HCT116 (cell line): ENCODE measurements at regions not wholly inside any gene's neighbourhood (a gene's known extent, or its start where the extent isn't known, plus 50 kb on each side); places are given as distances from the start of the nearest gene placed in this dataset.

Experiments used
- ATAC-seq: fragments of 200-7000 bp; cut with Tn5 transposase; 2 replicates; pipeline ENCODE4 v1.9.1; 2020; ENCODE audit warnings: mild to moderate bottlenecking, moderate library complexity
- BruUV-seq: library from RNA; stranded (reverse); fragments of 400-500 nt; replicated peaks from 2 replicates; lab custom pipeline; 2021; lab: Mats Ljungman, UMichigan
- CTCF ChIA-PET: fragments of 300-600 bp; sonication (Branson Sonifier 250); formaldehyde crosslinking; loops from one replicate; lab custom pipeline; 2021; ENCODE audit warnings: antibody characterized with exemption; lab: Charles Lee
- POLR2A ChIA-PET: fragments of 300-600, 350-600 bp; sonication (Branson Sonifier 250); formaldehyde crosslinking; loops from one replicate; lab custom pipeline; 2021; ENCODE audit warnings: antibody characterized with exemption; lab: Charles Lee
- RAD21 ChIA-PET, 2 experiments: fragments of 300-600 bp; sonication (Branson Sonifier 250); formaldehyde crosslinking; loops; one replicate each; lab custom pipeline; 2023; ENCODE audit warnings: low total read pairs in 2 of 2; ENCODE audit not compliant: uncharacterized antibody in 2 of 2, unreplicated experiment in 2 of 2, low non-redundant PET in 1 of 2; lab: Charles Lee
- DNase-seq: peaks from one replicate; pipeline ENCODE4 v3.0.0-alpha.2; 2010; ENCODE audit warnings: low read depth, low spot score
- H2AFZ ChIP-seq: fragments of 200-600 bp; shearing (Covaris generic), sonication (generic); 2 replicates; pipeline ENCODE4 v1.6.1; 2017; ENCODE audit warnings: low read depth, mixed run types, mixed read lengths, antibody characterized with exemption, low read length; ENCODE audit not compliant: poor library complexity, severe bottlenecking
- H3K27ac ChIP-seq: 2 replicates; pipeline ENCODE4 v1.5.1; 2012; ENCODE audit warnings: low read depth, low read length
- H3K27me3 ChIP-seq: fragments of 200-600 bp; sonication (generic); 2 replicates; pipeline ENCODE4 v1.6.1; 2016; ENCODE audit warnings: mixed run types, low read length, mixed read lengths; ENCODE audit not compliant: insufficient read depth
- H3K36me3 ChIP-seq, 2 experiments: fragments of 200-500 bp in 1 of 2; fragments of 200-600 bp in 1 of 2; sonication (Bioruptor generic) in 1 of 2; sonication (generic) in 1 of 2; 2 replicates each; pipeline versions ENCODE4 v1.5.1 to v1.6.1; 2014 to 2016; ENCODE audit warnings: low read length in 2 of 2, inconsistent platforms in 1 of 2, mixed read lengths in 1 of 2, mixed run types in 1 of 2; ENCODE audit not compliant: insufficient read depth in 2 of 2, control insufficient read depth in 1 of 2
- H3K4me1 ChIP-seq, 2 experiments: fragments of 200-600 bp in 1 of 2; sonication (generic) in 1 of 2; 2 replicates each; pipeline versions ENCODE4 v1.5.1 to v1.6.1; 2012 to 2017; ENCODE audit warnings: low read length in 2 of 2, inconsistent platforms in 1 of 2, mild to moderate bottlenecking in 1 of 2, mixed read lengths in 1 of 2, mixed run types in 1 of 2, moderate library complexity in 1 of 2; ENCODE audit not compliant: insufficient read depth in 2 of 2, control insufficient read depth in 1 of 2
- H3K4me2 ChIP-seq: fragments of 200-600 bp; sonication (generic); 2 replicates; pipeline ENCODE4 v1.6.1; 2017; ENCODE audit warnings: mixed run types, low read length, mixed read lengths
- H3K4me3 ChIP-seq, 2 experiments: fragments of 200-600 bp in 1 of 2; sonication (generic) in 1 of 2; replicated peaks in 1 of 2; 2 replicates each; pipeline ENCODE4 v1.5.1; 2011 to 2016; ENCODE audit warnings: low read length in 2 of 2, control low read depth in 1 of 2, low read depth in 1 of 2, mild to moderate bottlenecking in 1 of 2, mixed read lengths in 1 of 2, mixed run types in 1 of 2
- H3K79me2 ChIP-seq: fragments of 200-600 bp; sonication (generic); 2 replicates; pipeline ENCODE4 v1.6.1; 2017; ENCODE audit warnings: mild to moderate bottlenecking, mixed run types, low read length, moderate library complexity, mixed read lengths; ENCODE audit not compliant: insufficient read depth
- H3K9ac ChIP-seq: fragments of 200-600 bp; sonication (generic); 2 replicates; pipeline ENCODE4 v1.6.1; 2016; ENCODE audit warnings: low read length, mixed read lengths
- H3K9me2 ChIP-seq: fragments of 200-600 bp; sonication (generic), shearing (Covaris generic); 2 replicates; pipeline ENCODE4 v1.6.1; 2017; ENCODE audit warnings: mixed run types, mild to moderate bottlenecking, moderate library complexity; ENCODE audit not compliant: insufficient read depth
- H3K9me3 ChIP-seq, 2 experiments: fragments of 200-500 bp in 1 of 2; fragments of 200-600 bp in 1 of 2; sonication (Bioruptor generic) in 1 of 2; sonication (generic) in 1 of 2; 2 replicates each; pipeline ENCODE4 v1.6.1; 2014 to 2017; ENCODE audit warnings: low read length in 2 of 2, mixed read lengths in 2 of 2, inconsistent platforms in 1 of 2, low read depth in 1 of 2, mild to moderate bottlenecking in 1 of 2, mixed run types in 1 of 2, moderate library complexity in 1 of 2; ENCODE audit not compliant: control insufficient read depth in 1 of 2, insufficient read depth in 1 of 2
- H4K20me1 ChIP-seq: fragments of 200-600 bp; sonication (generic), shearing (Covaris generic); 2 replicates; pipeline ENCODE4 v1.6.1; 2017; ENCODE audit warnings: mixed run types, mild to moderate bottlenecking, moderate library complexity; ENCODE audit not compliant: insufficient read depth
- CTCF ChIP-seq, 3 experiments: fragments of 200-600 bp in 1 of 3; sonication (generic) in 1 of 3; IDR thresholded peaks in 2 of 3; conservative IDR thresholded peaks in 1 of 3; 2 replicates each; pipeline ENCODE4 v1.5.1; 2012 to 2017; ENCODE audit warnings: low read depth in 2 of 3, low read length in 2 of 3, antibody characterized with exemption in 1 of 3, borderline replicate concordance in 1 of 3, control low read depth in 1 of 3, mild to moderate bottlenecking in 1 of 3, mixed read lengths in 1 of 3, mixed run types in 1 of 3, moderate library complexity in 1 of 3; ENCODE audit not compliant: insufficient read depth in 1 of 3
- EZH2phosphoT487 ChIP-seq: fragments of 200-600 bp; IDR thresholded peaks from 2 replicates; pipeline ENCODE4 v1.6.1; 2018; ENCODE audit warnings: antibody characterized with exemption, borderline replicate concordance
- FOSL1 ChIP-seq: IDR thresholded peaks from 2 replicates; pipeline ENCODE4 v1.6.1; 2012; ENCODE audit warnings: low read depth
- MAX ChIP-seq: IDR thresholded peaks from 2 replicates; pipeline ENCODE4 v1.6.1; 2012
- POLR2A ChIP-seq: IDR thresholded peaks from 2 replicates; pipeline ENCODE4 v1.7.0; 2011; ENCODE audit warnings: borderline replicate concordance; ENCODE audit not compliant: insufficient read depth, insufficient read length; ENCODE audit errors: extremely low read depth
- RAD21 ChIP-seq: IDR thresholded peaks from 2 replicates; pipeline ENCODE4 v1.6.1; 2012; ENCODE audit warnings: low read depth, mild to moderate bottlenecking
- REST ChIP-seq: IDR thresholded peaks from 2 replicates; pipeline ENCODE4 v1.6.1; 2012; ENCODE audit warnings: low read depth
- SP1 ChIP-seq: IDR thresholded peaks from 2 replicates; pipeline ENCODE4 v1.6.1; 2012; ENCODE audit warnings: low read depth
- SRF ChIP-seq: IDR thresholded peaks from 2 replicates; pipeline ENCODE4 v1.6.1; 2012; ENCODE audit warnings: low read depth
- ZNF274 ChIP-seq: fragments of 200-500 bp; sonication (Bioruptor generic); IDR thresholded peaks from 2 replicates; pipeline ENCODE4 v1.6.1; 2014; ENCODE audit warnings: mild to moderate bottlenecking, low read depth, low read length, inconsistent platforms
- intact Hi-C: fragments of 100-400 bp; cut with micrococcal nuclease; formaldehyde crosslinking; loops from 2 replicates; pipeline ENCODE4 v1.10.0; 2022
- TF ChIP-seq, protein P1 (sequence below): IDR thresholded peaks from 2 replicates; pipeline ENCODE4 v1.6.1; 2011; ENCODE audit warnings: mild to moderate bottlenecking, low read length, moderate library complexity; ENCODE audit not compliant: insufficient replicate concordance; ENCODE audit errors: extremely low read depth
- TF ChIP-seq, protein P2 (sequence below): IDR thresholded peaks from 2 replicates; pipeline ENCODE4 v1.6.1; 2012

- ChIA-PET CTCF (no interaction called here), POLR2A (no interaction called here)
- Histone ChIP-seq H3K4me3 (no peak overlapping the region), H3K9me3 (no peaks in the 10 kb centered on the region), H3K27me3 (no peaks in the 10 kb centered on the region), H3K4me1 (no peaks in the 10 kb centered on the region), H3K4me2 (no peak overlapping the region), H3K79me2 (no peaks in the 10 kb centered on the region), H3K9me2 (no peaks in the 10 kb centered on the region), H4K20me1 (no peaks in the 10 kb centered on the region; the same call in 1 of the 2 replicates)
- no TSS peak for BruUV-seq
- DNase-seq (no peak), ATAC-seq (no peak)
- TF ChIP-seq SP1 (no peak), SRF (no peak), MAX (no peak), POLR2A (no peak)
- TF ChIP-seq, protein P1, sequence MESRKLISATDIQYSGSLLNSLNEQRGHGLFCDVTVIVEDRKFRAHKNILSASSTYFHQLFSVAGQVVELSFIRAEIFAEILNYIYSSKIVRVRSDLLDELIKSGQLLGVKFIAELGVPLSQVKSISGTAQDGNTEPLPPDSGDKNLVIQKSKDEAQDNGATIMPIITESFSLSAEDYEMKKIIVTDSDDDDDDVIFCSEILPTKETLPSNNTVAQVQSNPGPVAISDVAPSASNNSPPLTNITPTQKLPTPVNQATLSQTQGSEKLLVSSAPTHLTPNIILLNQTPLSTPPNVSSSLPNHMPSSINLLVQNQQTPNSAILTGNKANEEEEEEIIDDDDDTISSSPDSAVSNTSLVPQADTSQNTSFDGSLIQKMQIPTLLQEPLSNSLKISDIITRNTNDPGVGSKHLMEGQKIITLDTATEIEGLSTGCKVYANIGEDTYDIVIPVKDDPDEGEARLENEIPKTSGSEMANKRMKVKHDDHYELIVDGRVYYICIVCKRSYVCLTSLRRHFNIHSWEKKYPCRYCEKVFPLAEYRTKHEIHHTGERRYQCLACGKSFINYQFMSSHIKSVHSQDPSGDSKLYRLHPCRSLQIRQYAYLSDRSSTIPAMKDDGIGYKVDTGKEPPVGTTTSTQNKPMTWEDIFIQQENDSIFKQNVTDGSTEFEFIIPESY: no peak
- TF ChIP-seq, all 23 proteins: peak for 0
- Histone ChIP-seq H3K36me3 (no peaks in the 10 kb centered on the region), H3K27ac (no peak overlapping the region), H2AFZ (no peak overlapping the region), H3K9ac (no peak overlapping the region)
- RAD21 ChIA-PET: no interaction called here
- intact Hi-C loops: no loop called here
Observed at GRCh38 chr3:167109746-167110145, 270.4 kb downstream of the ZBBX start.

GRCh38 chr3:167106456-167106855 lies 273.6 kb downstream of the ZBBX start:
- Histone ChIP-seq H4K20me1 (no peaks in the 10 kb centered on the region), H3K27me3 (no peaks in the 10 kb centered on the region), H3K79me2 (no peaks in the 10 kb centered on the region), H3K4me3 (no peak overlapping the region), H3K27ac (no peak overlapping the region), H3K4me2 (no peak overlapping the region), H2AFZ (no peak overlapping the region), H3K9me3 (no peaks in the 10 kb centered on the region), H3K9ac (no peak overlapping the region), H3K36me3 (no peaks in the 10 kb centered on the region), H3K4me1 (no peaks in the 10 kb centered on the region), H3K9me2 (no peaks in the 10 kb centered on the region)
- TF ChIP-seq CTCF (IDR thresholded peaks at IDR 0.05 in 2 of 3, conservative IDR thresholded peaks at IDR 0.05 in 1 of 3; ENCODE audit: borderline replicate concordance in 1 of 3, insufficient read depth in 1 of 3, low read depth in 2 of 3, low read length in 2 of 3) (no peak), ZNF274 (no peak), REST (no peak), MAX (no peak), RAD21 (no peak), FOSL1 (no peak), EZH2phosphoT487 (no peak)
- TF ChIP-seq, protein P2, sequence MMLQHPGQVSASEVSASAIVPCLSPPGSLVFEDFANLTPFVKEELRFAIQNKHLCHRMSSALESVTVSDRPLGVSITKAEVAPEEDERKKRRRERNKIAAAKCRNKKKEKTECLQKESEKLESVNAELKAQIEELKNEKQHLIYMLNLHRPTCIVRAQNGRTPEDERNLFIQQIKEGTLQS: no peak
- CTCF ChIA-PET: no interaction called here
- BruUV-seq: no TSS peak
- RAD21 ChIA-PET: no interaction called here
- POLR2A ChIA-PET: no interaction called here
- DNase-seq: no peak
- intact Hi-C loops: no loop called here
- ATAC-seq: no peak
